Mucosa of descending colon (tissue), 3 donors: ENCODE measurements at regions not wholly inside any gene's neighbourhood (a gene's known extent, or its start where the extent isn't known, plus 50 kb on each side); places are given as distances from the start of the nearest gene placed in this dataset.

ENCODE experiments used
- ATAC-seq: fragments of 200-7000 bp; cut with Tn5 transposase; one replicate; pipeline ENCODE4 v1.9.1; 2020; ENCODE audit warnings: mild to moderate bottlenecking, moderate library complexity
- DNase-seq, 3 donors: peaks; one replicate each; pipeline ENCODE4 v3.0.0-alpha.2; 2020
- H3K36me3 ChIP-seq: fragments of 200-600 bp; one replicate; pipeline ENCODE4 v1.8.0; 2021; ENCODE audit warnings: low read depth, mild to moderate bottlenecking
- H3K4me1 ChIP-seq: fragments of 200-600 bp; one replicate; pipeline ENCODE4 v1.8.0; 2021; ENCODE audit warnings: low read depth, mild to moderate bottlenecking
- H3K4me3 ChIP-seq: fragments of 200-600 bp; one replicate; pipeline ENCODE4 v1.8.0; 2021; ENCODE audit warnings: mild to moderate bottlenecking
- H3K9me3 ChIP-seq: fragments of 200-600 bp; one replicate; pipeline ENCODE4 v1.8.0; 2021; ENCODE audit warnings: mild to moderate bottlenecking
- CTCF ChIP-seq: fragments of 200-600 bp; IDR thresholded peaks from one replicate; pipeline ENCODE4 v1.8.0; 2022; ENCODE audit warnings: antibody characterized with exemption, mild to moderate bottlenecking
- intact Hi-C, 2 donors: fragments of 100-400 bp; cut with DNase I in 1 of 2; cut with micrococcal nuclease in 1 of 2; formaldehyde crosslinking; loops; one replicate each; pipeline versions ENCODE4 v1.11.0 to v1.11.1; 2022; cut with DNase I, micrococcal nuclease
- donor health status: DM: no; HTN: no; CAD: no; lungs with moderate emphysema.
- donor health status: DM: no; HTN: no; CAD: no.
- donor health status: DM: no; HTN: yes; CAD: no.

- intact Hi-C loops, result no loop called here
- H3K4me1 ChIP-seq, result no peaks in the 10 kb centered on the region
- no peaks in the 10 kb centered on the region for H3K9me3 ChIP-seq
- no peaks in the 10 kb centered on the region for H3K36me3 ChIP-seq
- no peak for DNase-seq
- no peak for ATAC-seq
- H3K4me3 ChIP-seq, result no peak overlapping the region
- no peak for TF ChIP-seq CTCF
These were observed 1499.3 kb downstream of the PCDH7 start for GRCh38 chr4:32219306-32220075.

GRCh38 chr4:32226204-32226603, 1506.0 kb downstream of the PCDH7 start:
- DNase-seq (no peak), ATAC-seq (no peak)
- intact Hi-C loops, result no loop called here
- Histone ChIP-seq H3K4me1 (no peaks in the 10 kb centered on the region), H3K4me3 (no peak overlapping the region), H3K36me3 (no peaks in the 10 kb centered on the region), H3K9me3 (no peaks in the 10 kb centered on the region)
- TF ChIP-seq CTCF, result no peak

GRCh38 chr4:32226733-32227132, 1506.6 kb downstream of the PCDH7 start:
- Histone ChIP-seq H3K4me1 (no peaks in the 10 kb centered on the region), H3K4me3 (no peak overlapping the region), H3K9me3 (no peaks in the 10 kb centered on the region), H3K36me3 (no peaks in the 10 kb centered on the region)
- DNase-seq (no peak), ATAC-seq (no peak)
- intact Hi-C loops, result no loop called here
- TF ChIP-seq CTCF, result no peak

- H3K4me3 ChIP-seq, result no peak overlapping the region
- no peak for TF ChIP-seq CTCF
- no peak for ATAC-seq
These were observed 1523.8 kb downstream of the PCDH7 start for GRCh38 chr4:32243926-32244325.

GRCh38 chr4:32249040-32249439, 1528.9 kb downstream of the PCDH7 start:
- H3K36me3 ChIP-seq, result no peaks in the 10 kb centered on the region
- no peak overlapping the region for H3K4me3 ChIP-seq
- DNase-seq (no peak), ATAC-seq (no peak)
- intact Hi-C loops, result no loop called here
- H3K9me3 ChIP-seq, result no peaks in the 10 kb centered on the region
- no peak for TF ChIP-seq CTCF
- H3K4me1 ChIP-seq, result no peaks in the 10 kb centered on the region

More at GRCh38 chr4:32243926-32244325, 1523.8 kb downstream of the PCDH7 start:
- no peaks in the 10 kb centered on the region for H3K36me3 ChIP-seq
- H3K4me1 ChIP-seq, result no peaks in the 10 kb centered on the region
- intact Hi-C loops, result no loop called here
- no peaks in the 10 kb centered on the region for H3K9me3 ChIP-seq
- no peak for DNase-seq
